GM12875 (cell line): ENCODE measurements at regions not wholly inside any gene's neighbourhood (a gene's known extent, or its start where the extent isn't known, plus 50 kb on each side); places are given as distances from the start of the nearest gene placed in this dataset.

ENCODE experiments used
- H3K4me3 ChIP-seq: one replicate; pipeline ENCODE4 v1.5.1; 2011; ENCODE audit warnings: low read depth, low read length, control low read depth
- TF ChIP-seq, protein P1 (sequence below): IDR thresholded peaks from 2 replicates; pipeline ENCODE4 v1.5.1; 2011; ENCODE audit warnings: low read depth, mild to moderate bottlenecking, control low read depth, inconsistent platforms, low read length, moderate library complexity, borderline replicate concordance; ENCODE audit not compliant: insufficient read depth

DNA sequence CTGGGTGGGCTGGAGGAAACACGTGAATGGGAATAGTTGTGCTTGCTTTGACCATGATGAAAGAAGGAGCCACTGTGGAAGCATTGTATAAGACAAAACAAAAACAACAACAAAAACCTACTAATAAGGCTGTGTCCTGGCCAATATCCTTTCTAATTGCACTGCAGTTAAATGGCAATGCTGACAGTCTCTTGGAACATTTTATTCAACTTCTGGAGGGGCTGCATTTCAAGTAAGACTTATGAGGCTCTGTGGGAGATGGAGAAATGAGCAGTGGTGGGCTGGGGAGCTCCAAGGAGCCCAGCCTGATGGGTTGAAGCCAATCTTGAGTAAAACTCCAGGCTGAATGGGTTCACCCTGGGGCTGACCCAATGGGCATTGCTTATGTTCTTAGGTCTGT, 99.8 kb upstream of the ROPN1 start:
- TF ChIP-seq, protein P1, sequence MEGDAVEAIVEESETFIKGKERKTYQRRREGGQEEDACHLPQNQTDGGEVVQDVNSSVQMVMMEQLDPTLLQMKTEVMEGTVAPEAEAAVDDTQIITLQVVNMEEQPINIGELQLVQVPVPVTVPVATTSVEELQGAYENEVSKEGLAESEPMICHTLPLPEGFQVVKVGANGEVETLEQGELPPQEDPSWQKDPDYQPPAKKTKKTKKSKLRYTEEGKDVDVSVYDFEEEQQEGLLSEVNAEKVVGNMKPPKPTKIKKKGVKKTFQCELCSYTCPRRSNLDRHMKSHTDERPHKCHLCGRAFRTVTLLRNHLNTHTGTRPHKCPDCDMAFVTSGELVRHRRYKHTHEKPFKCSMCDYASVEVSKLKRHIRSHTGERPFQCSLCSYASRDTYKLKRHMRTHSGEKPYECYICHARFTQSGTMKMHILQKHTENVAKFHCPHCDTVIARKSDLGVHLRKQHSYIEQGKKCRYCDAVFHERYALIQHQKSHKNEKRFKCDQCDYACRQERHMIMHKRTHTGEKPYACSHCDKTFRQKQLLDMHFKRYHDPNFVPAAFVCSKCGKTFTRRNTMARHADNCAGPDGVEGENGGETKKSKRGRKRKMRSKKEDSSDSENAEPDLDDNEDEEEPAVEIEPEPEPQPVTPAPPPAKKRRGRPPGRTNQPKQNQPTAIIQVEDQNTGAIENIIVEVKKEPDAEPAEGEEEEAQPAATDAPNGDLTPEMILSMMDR = no peak

DNA sequence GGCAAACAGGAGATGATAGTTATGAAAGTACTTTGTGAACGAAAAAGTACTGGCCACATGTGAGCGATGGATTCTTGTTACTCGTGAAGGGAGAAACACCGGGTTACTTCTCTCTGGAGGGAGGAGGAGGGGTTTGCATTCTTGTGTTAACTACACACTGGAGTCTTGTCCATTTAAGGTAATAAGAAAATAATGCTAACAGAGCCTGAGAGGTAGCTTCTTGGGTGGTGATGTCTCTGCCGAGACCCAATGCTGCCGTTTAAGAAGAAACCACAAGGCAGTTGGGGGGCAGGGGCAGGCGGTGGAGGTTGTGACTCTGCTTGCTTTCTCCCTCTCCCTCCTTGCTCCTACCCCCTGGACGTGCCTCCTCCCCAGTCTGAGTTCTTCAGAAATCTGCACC, 100.9 kb upstream of the ROPN1 start:
- TF ChIP-seq, protein P1 = no peak
- H3K4me3 ChIP-seq = no peak overlapping the region

More for the DNA sequence above, 99.8 kb upstream of the ROPN1 start:
- H3K4me3 ChIP-seq = no peak overlapping the region

DNA sequence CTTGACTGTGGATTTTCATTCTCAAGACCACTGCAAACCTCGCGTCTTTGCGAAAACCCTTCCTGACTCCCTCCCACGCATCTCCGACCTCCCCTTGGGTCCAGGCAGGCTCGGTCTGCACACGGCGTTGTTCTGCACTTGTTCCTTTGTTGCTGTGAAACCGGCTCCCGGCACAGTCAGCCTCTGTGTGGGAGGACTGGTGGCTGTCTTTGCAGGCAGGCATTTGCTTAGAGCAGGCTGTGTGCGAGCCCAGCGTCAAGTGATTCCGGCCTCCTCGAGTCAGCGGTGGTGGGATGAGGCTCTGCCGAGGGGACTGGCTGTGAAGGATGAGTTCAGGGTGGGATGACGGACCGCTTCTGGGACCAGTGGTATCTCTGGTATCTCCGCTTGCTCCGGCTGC, 102.6 kb upstream of the ROPN1 start:
- no peak overlapping the region for H3K4me3 ChIP-seq
- TF ChIP-seq, protein P1 = no peak

DNA sequence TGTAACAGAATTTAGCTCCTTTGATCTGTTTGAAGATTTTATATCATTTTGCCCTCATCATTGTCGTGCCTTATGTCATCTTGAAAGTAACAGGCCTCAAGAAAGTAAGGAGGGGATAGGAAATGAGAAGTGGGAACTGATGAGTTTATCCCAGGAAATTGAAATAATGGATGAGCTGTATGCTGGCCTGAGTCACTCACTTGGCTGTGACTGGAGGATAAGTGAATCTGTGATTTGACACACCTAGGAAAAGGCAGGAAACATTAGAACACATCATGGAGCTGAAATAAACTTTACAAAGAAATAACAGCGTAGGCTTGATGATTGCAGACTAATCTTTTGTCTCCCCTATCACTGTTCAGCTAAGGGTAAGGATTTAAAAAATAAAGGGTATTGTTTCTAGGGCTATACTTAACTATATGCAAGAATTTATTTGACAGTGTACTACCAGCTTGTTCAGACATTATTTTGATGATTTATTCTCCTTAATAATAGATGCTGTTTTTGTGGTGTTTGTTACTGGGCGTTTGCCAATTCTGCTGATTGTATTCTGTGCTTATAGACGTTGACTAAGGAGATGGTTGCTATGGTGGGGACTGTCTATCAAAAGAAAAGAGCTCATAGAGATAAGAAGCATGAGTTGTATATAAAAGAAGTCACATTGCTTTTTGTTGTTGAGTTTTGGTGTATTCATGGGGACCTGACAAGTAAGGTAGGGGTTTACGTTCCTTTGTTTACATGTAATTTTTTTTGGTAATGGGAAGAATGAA, 105.6 kb upstream of the ROPN1 start:
- TF ChIP-seq, protein P1 = no peak
- no peak overlapping the region for H3K4me3 ChIP-seq

DNA sequence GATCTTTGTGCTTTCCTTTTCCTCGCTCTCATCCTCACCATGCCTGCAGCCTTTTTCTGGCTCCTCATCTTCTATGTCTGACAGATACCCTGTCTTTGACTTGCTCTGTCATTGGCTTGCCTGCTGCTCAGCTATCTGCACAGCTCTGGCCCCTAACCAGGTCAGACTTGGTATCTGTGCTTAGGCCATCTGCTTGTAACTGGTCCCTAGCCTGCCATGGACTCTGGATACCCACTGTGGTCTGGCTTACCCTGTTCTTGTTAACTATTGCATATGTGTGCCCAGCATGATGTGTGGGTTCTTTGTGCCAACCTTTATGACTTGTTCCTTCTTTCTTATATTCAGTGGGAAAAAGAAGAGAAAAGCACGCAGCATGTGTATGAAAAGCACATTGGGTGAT, 109.7 kb upstream of the ROPN1 start:
- no peak overlapping the region for H3K4me3 ChIP-seq
- TF ChIP-seq, protein P1 = no peak

DNA sequence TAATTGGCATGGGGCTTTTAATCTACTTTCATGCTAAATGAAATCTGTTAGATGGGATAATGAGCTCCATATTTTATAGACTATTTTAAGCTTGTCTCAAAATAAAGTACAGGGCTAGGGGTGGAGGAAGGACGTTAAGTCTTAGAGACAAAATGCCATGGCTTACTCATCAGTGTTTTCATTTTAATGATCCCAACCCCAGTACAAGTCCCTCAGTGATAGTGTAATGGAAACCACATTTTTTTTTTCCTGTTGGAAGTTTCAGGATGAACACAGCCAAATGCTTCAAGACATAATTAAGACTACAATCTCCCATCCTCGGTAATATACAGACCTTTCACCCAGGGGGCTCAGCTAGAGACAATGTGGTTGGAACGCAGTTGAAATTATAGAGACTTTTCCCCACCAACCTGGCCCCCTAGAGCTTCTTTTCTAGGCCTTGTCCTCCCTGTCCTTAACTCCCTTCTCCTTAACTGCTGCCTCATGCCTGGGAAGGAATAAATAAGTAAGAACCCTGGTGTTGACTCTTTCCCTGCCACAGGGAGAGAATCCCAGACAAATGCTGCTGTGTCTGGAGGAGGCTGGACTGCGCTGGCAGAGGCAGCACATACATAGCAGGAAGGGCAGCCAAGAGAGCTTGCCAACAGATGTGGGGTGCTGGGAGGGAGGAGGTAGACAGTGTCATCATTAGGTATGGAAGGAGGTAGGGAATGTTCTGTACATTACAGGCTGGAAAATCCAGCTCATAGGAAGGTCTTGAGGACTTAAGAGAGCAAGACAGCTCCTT, 115.4 kb upstream of the ROPN1 start:
- TF ChIP-seq, protein P1 = no peak
- no peak overlapping the region for H3K4me3 ChIP-seq
